ENCODE measurements at regions not wholly inside any gene's neighbourhood (a gene's known extent, or its start where the extent isn't known, plus 50 kb on each side); places are given as distances from the start of the nearest gene placed in this dataset.
A peak's percentile ranks its signal among the peaks of the same experiment; 100 is the strongest.
"Not testable (repeated sequence)": the region's sequence is repeated elsewhere in the genome, so short reads cannot be mapped to it uniquely, and the experiment has no call there.

DNA sequence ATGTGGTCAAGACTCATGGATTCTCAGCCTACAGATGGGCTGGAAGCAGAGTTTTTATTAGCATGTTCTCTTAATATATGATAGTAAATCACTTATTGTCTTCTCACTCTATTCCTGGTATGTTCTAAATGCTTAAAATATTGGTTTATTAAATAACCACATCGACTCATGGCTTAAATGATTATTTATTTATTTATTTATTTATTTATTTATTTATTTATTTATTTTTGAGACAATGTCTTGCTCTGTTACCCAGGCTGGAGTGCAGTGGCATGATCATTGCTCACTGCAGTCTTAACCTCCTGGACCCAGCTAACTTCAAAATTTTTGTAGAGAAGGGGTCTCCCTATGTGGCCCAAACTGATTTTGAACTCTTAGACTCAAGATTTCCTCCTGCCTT lies 457.2 kb upstream of the TNC start:
- no peak overlapping the region for H3K27ac ChIP-seq
- H3K9me3 ChIP-seq: no peaks in the 10 kb centered on the region
- H3K4me3 ChIP-seq: no peak overlapping the region
- intact Hi-C loops (cut with DNase I): no loop called here
- H3K27me3 ChIP-seq (replicated peaks; ENCODE audit: insufficient read depth): no peaks in the 10 kb centered on the region
- 80% methylated on average over 1 of the region's 1 CpG for WGBS
- no peaks in the 10 kb centered on the region for H3K36me3 ChIP-seq
- TF ChIP-seq, protein P1, sequence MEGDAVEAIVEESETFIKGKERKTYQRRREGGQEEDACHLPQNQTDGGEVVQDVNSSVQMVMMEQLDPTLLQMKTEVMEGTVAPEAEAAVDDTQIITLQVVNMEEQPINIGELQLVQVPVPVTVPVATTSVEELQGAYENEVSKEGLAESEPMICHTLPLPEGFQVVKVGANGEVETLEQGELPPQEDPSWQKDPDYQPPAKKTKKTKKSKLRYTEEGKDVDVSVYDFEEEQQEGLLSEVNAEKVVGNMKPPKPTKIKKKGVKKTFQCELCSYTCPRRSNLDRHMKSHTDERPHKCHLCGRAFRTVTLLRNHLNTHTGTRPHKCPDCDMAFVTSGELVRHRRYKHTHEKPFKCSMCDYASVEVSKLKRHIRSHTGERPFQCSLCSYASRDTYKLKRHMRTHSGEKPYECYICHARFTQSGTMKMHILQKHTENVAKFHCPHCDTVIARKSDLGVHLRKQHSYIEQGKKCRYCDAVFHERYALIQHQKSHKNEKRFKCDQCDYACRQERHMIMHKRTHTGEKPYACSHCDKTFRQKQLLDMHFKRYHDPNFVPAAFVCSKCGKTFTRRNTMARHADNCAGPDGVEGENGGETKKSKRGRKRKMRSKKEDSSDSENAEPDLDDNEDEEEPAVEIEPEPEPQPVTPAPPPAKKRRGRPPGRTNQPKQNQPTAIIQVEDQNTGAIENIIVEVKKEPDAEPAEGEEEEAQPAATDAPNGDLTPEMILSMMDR (IDR thresholded peaks at IDR 0.05): no peak
- TF ChIP-seq POLR2A (IDR thresholded peaks at IDR 0.05): no peak
- no peak for TF ChIP-seq POLR2AphosphoS5 (IDR thresholded peaks at IDR 0.05)
- H3K4me1 ChIP-seq (replicated peaks): no peaks in the 10 kb centered on the region
- DNase-seq (ENCODE audit: low spot score): no peak

DNA sequence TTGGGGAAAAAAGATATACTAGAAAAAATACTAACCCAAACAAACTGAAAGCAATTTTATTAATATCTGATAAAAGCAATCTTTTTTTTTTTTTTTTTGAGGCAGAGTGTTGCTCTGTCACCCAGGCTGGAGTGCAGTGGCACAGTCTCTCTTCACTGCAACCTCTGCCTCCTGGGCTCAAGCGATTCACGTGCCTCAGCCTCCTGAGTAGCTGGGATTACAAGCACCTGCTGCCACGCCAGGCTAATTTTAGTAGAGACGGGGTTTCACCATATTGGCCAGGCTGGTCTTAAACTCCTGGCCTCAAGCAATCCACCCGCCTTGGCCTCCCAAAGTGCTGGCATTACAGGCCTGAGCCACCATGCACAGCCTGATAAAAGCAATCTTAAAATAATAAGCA lies 467.5 kb upstream of the TNC start:
- H3K4me3 ChIP-seq; intact Hi-C loops (cut with DNase I); H3K9me3 ChIP-seq; DNase-seq (ENCODE audit: low spot score); H3K27me3 ChIP-seq (replicated peaks; ENCODE audit: insufficient read depth); H3K4me1 ChIP-seq (replicated peaks); H3K27ac ChIP-seq; H3K36me3 ChIP-seq: not testable (repeated sequence)
- WGBS: 93% methylated on average over 5 of the region's 5 CpGs

GRCh38 chr9:115587310-115587709 lies 469.4 kb upstream of the TNC start:
- Histone ChIP-seq H3K4me1 (replicated peaks) (peaks cover 2% of the 10 kb centered on the region), H3K27me3 (replicated peaks; ENCODE audit: insufficient read depth) (no peaks in the 10 kb centered on the region), H3K9me3 (no peaks in the 10 kb centered on the region), H3K27ac (no peak overlapping the region), H3K4me3 (no peak overlapping the region), H3K36me3 (no peaks in the 10 kb centered on the region)
- TF ChIP-seq POLR2A (IDR thresholded peaks at IDR 0.05) (no peak), POLR2AphosphoS5 (IDR thresholded peaks at IDR 0.05) (no peak)
- TF ChIP-seq, protein P1 (IDR thresholded peaks at IDR 0.05): no peak
- WGBS: 90% methylated on average over 2 of the region's 2 CpGs
- intact Hi-C loops (cut with DNase I): no loop called here
- no peak for DNase-seq (ENCODE audit: low spot score)

- Histone ChIP-seq H3K36me3 (no peaks in the 10 kb centered on the region), H3K4me3 (no peak overlapping the region), H3K27me3 (replicated peaks; ENCODE audit: insufficient read depth) (no peaks in the 10 kb centered on the region), H3K4me1 (replicated peaks) (peaks cover 2% of the 10 kb centered on the region), H3K9me3 (no peaks in the 10 kb centered on the region), H3K27ac (no peak overlapping the region)
- TF ChIP-seq POLR2A (IDR thresholded peaks at IDR 0.05): no peak
- TF ChIP-seq, protein P1 (IDR thresholded peaks at IDR 0.05): no peak
- no peak for TF ChIP-seq POLR2AphosphoS5 (IDR thresholded peaks at IDR 0.05)
- no peak for DNase-seq (ENCODE audit: low spot score)
- intact Hi-C loops (cut with DNase I): loop anchor here (5.0 kb wide), 1 partner anchor 982 kb away; no protein-coding TSS in a partner anchor
Observed at GRCh38 chr9:115590011-115590410, 472.1 kb upstream of the TNC start.

DNA sequence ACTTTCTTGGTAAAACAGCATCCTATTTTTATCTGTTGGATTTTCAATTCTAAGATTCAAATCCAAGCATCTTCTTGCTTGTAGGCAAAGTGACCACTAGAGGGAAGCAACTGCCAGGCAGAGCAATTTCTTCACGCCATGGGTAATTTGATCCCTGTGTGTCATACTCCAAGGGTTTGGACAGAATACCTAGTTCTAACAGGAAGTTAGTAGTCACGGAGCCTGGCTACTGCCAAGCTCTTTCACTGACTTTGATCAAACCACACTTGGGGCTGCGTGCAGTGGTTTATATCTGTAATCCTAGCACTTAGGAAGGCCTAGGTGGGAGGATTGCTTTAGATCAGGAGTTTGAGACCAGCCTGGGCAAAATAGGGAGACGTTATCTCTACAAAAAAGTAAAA lies 473.6 kb upstream of the TNC start:
- no peaks in the 10 kb centered on the region for H3K27me3 ChIP-seq (replicated peaks; ENCODE audit: insufficient read depth)
- H3K27ac ChIP-seq: peak overlapping the region; percentile 28 to 29
- no peaks in the 10 kb centered on the region for H3K36me3 ChIP-seq
- H3K4me3 ChIP-seq: no peak overlapping the region
- 2% methylated on average over 4 of the region's 4 CpGs for WGBS
- intact Hi-C loops (cut with DNase I): loop anchor here (5.0 kb wide), 1 partner anchor 981 kb away; no protein-coding TSS in a partner anchor
- peak; percentile 79 for DNase-seq (ENCODE audit: low spot score)
- TF ChIP-seq POLR2AphosphoS5 (IDR thresholded peaks at IDR 0.05) (peak; percentile 92), POLR2A (IDR thresholded peaks at IDR 0.05) (no peak)
- TF ChIP-seq, protein P1 (IDR thresholded peaks at IDR 0.05): peak in 3 of 4 experiments; percentile 55 to 86 (median 84)
- H3K4me1 ChIP-seq (replicated peaks): peaks cover 2% of the 10 kb centered on the region
- H3K9me3 ChIP-seq: no peaks in the 10 kb centered on the region

Measured in prostate gland (tissue), 2 donors.